HEK293T (cell line): ENCODE measurements at regions not wholly inside any gene's neighbourhood (a gene's known extent, or its start where the extent isn't known, plus 50 kb on each side); places are given as distances from the start of the nearest gene placed in this dataset.

Source experiments
- CTCF ChIA-PET: fragments of 350-600 bp; formaldehyde crosslinking; extraction: SDS; loops from one replicate; lab custom pipeline; 2021; ENCODE audit warnings: antibody characterized with exemption, inconsistent platforms; lab: Yijun Ruan, JAX
- POLR2A ChIA-PET: fragments of 350-600 bp; formaldehyde crosslinking; extraction: SDS; loops from one replicate; lab custom pipeline; 2020; ENCODE audit warnings: antibody characterized with exemption, inconsistent platforms; lab: Yijun Ruan, JAX
- DNase-seq: peaks from one replicate; pipeline ENCODE4 v3.0.0; 2012; ENCODE audit warnings: mixed read lengths; ENCODE audit errors: extremely low spot score
- ARNT ChIP-seq: fragments of 450-650 bp; IDR thresholded peaks from 2 replicates; pipeline ENCODE4 v1.6.1; 2017; ENCODE audit warnings: mild to moderate bottlenecking
- BHLHE40 ChIP-seq: fragments of 450-650 bp; IDR thresholded peaks from 2 replicates; pipeline ENCODE4 v1.6.1; 2016; ENCODE audit warnings: mild to moderate bottlenecking, moderate library complexity, borderline replicate concordance
- CTBP1 ChIP-seq: fragments of 450-650 bp; IDR thresholded peaks from 2 replicates; pipeline ENCODE4 v1.6.1; 2016; ENCODE audit warnings: borderline replicate concordance
- ELF4 ChIP-seq: fragments of 450-650 bp; IDR thresholded peaks from 2 replicates; pipeline ENCODE4 v1.6.1; 2017; ENCODE audit warnings: antibody characterized with exemption
- FOXA1 ChIP-seq: fragments of 450-650 bp; IDR thresholded peaks from 2 replicates; pipeline ENCODE4 v1.6.1; 2016; ENCODE audit warnings: mild to moderate bottlenecking
- FOXK2 ChIP-seq: fragments of 450-650 bp; IDR thresholded peaks from 2 replicates; pipeline ENCODE4 v1.6.1; 2016; ENCODE audit warnings: mild to moderate bottlenecking
- FOXM1 ChIP-seq: fragments of 450-650 bp; IDR thresholded peaks from 2 replicates; pipeline ENCODE4 v1.6.1; 2017; ENCODE audit warnings: mild to moderate bottlenecking, borderline replicate concordance
- HDGF ChIP-seq: fragments of 450-650 bp; IDR thresholded peaks from 2 replicates; pipeline ENCODE4 v1.6.1; 2017; ENCODE audit warnings: antibody characterized with exemption, borderline replicate concordance
- L3MBTL2 ChIP-seq: fragments of 450-650 bp; conservative IDR thresholded peaks from 2 replicates; pipeline ENCODE4 v1.6.1; 2016; ENCODE audit warnings: mild to moderate bottlenecking
- LEF1 ChIP-seq: fragments of 450-650 bp; IDR thresholded peaks from 2 replicates; pipeline ENCODE4 v1.6.1; 2017; ENCODE audit warnings: mild to moderate bottlenecking, borderline replicate concordance
- NFRKB ChIP-seq: fragments of 450-650 bp; IDR thresholded peaks from 2 replicates; pipeline ENCODE4 v1.6.1; 2016; ENCODE audit warnings: mild to moderate bottlenecking, moderate library complexity
- PKNOX1 ChIP-seq: fragments of 450-650 bp; IDR thresholded peaks from 2 replicates; pipeline ENCODE4 v1.6.1; 2016
- SP1 ChIP-seq: fragments of 450-650 bp; IDR thresholded peaks from 2 replicates; pipeline ENCODE4 v1.6.1; 2017
- SUZ12 ChIP-seq: fragments of 450-650 bp; IDR thresholded peaks from 2 replicates; pipeline ENCODE4 v1.6.1; 2016; ENCODE audit warnings: mild to moderate bottlenecking
- TARDBP ChIP-seq: fragments of 450-650 bp; IDR thresholded peaks from 2 replicates; pipeline ENCODE4 v1.6.1; 2016
- ZNF384 ChIP-seq: fragments of 450-650 bp; IDR thresholded peaks from 2 replicates; pipeline ENCODE4 v1.6.1; 2016

- no peak for TF ChIP-seq FOXA1
- TF ChIP-seq LEF1, result no peak
- TF ChIP-seq PKNOX1, result no peak
- no peak for TF ChIP-seq CTBP1
- no peak for TF ChIP-seq FOXK2
- no peak for TF ChIP-seq ARNT
- TF ChIP-seq HDGF, result no peak
- POLR2A ChIA-PET, result no interaction called here
- no peak for DNase-seq
- CTCF ChIA-PET, result interaction anchor here (0.5 kb wide), 1 partner anchor 620 kb away, joined by 3 read pairs; no protein-coding TSS in a partner anchor
These were observed 154.1 kb upstream of the CD180 start for GRCh38 chr5:67350618-67351201.

- no peak for DNase-seq
- ChIA-PET POLR2A (no interaction called here), CTCF (no interaction called here)
- TF ChIP-seq ELF4, result no peak
- no peak for TF ChIP-seq SUZ12
These were observed 153.6 kb upstream of the CD180 start for GRCh38 chr5:67350185-67350584.

- ChIA-PET CTCF (no interaction called here), POLR2A (no interaction called here)
- no peak for DNase-seq
- TF ChIP-seq SP1, result no peak
- no peak for TF ChIP-seq FOXK2
- TF ChIP-seq ELF4, result no peak
- no peak for TF ChIP-seq FOXM1
- no peak for TF ChIP-seq NFRKB
- no peak for TF ChIP-seq ZNF384
- no peak for TF ChIP-seq LEF1
- no peak for TF ChIP-seq ARNT
- no peak for TF ChIP-seq L3MBTL2
These were observed 151.2 kb upstream of the CD180 start for GRCh38 chr5:67347821-67348220.

- TF ChIP-seq ZNF384 (no peak), ELF4 (no peak), SP1 (no peak), SUZ12 (no peak), ARNT (no peak), PKNOX1 (no peak), CTBP1 (no peak), FOXA1 (no peak), NFRKB (no peak), L3MBTL2 (no peak), LEF1 (no peak), FOXM1 (no peak), BHLHE40 (no peak), TARDBP (no peak), FOXK2 (no peak), HDGF (no peak)
- POLR2A ChIA-PET, result no interaction called here
- no peak for DNase-seq
- CTCF ChIA-PET, result no interaction called here
These were observed 150.0 kb upstream of the CD180 start for GRCh38 chr5:67346611-67347010.

GRCh38 chr5:67344870-67345269 lies 148.3 kb upstream of the CD180 start:
- DNase-seq, result no peak
- CTCF ChIA-PET, result no interaction called here
- TF ChIP-seq PKNOX1, result no peak
- TF ChIP-seq ELF4, result no peak
- no peak for TF ChIP-seq NFRKB
- TF ChIP-seq HDGF, result no peak
- no peak for TF ChIP-seq FOXA1
- no peak for TF ChIP-seq LEF1
- TF ChIP-seq SP1, result no peak
- POLR2A ChIA-PET, result no interaction called here

- no peak for DNase-seq
- CTCF ChIA-PET, result no interaction called here
- no peak for TF ChIP-seq HDGF
- TF ChIP-seq NFRKB, result no peak
- TF ChIP-seq PKNOX1, result no peak
- TF ChIP-seq TARDBP, result no peak
- TF ChIP-seq FOXA1, result no peak
- no peak for TF ChIP-seq SP1
- TF ChIP-seq ZNF384, result no peak
- no peak for TF ChIP-seq ELF4
- no peak for TF ChIP-seq L3MBTL2
- TF ChIP-seq FOXM1, result no peak
- no peak for TF ChIP-seq ARNT
- no peak for TF ChIP-seq LEF1
- POLR2A ChIA-PET, result no interaction called here
These were observed 147.2 kb upstream of the CD180 start for GRCh38 chr5:67343835-67344234.

- ChIA-PET POLR2A (no interaction called here), CTCF (no interaction called here)
- no peak for TF ChIP-seq HDGF
- no peak for TF ChIP-seq CTBP1
- TF ChIP-seq NFRKB, result no peak
- no peak for TF ChIP-seq FOXM1
- TF ChIP-seq FOXK2, result no peak
- TF ChIP-seq SUZ12, result no peak
- no peak for TF ChIP-seq L3MBTL2
- TF ChIP-seq TARDBP, result no peak
- no peak for TF ChIP-seq SP1
- TF ChIP-seq ZNF384, result no peak
- no peak for TF ChIP-seq ELF4
- TF ChIP-seq BHLHE40, result no peak
- TF ChIP-seq LEF1, result no peak
- TF ChIP-seq ARNT, result no peak
- TF ChIP-seq PKNOX1, result no peak
- no peak for TF ChIP-seq FOXA1
- DNase-seq, result no peak
These were observed 144.9 kb upstream of the CD180 start for GRCh38 chr5:67341478-67341877.
